LNCAP (cell line): ENCODE measurements at regions not wholly inside any gene's neighbourhood (a gene's known extent, or its start where the extent isn't known, plus 50 kb on each side); places are given as distances from the start of the nearest gene placed in this dataset.

Experiments
- CTCF ChIP-seq: fragments of 450-650 bp; IDR thresholded peaks from 2 replicates; pipeline ENCODE4 v1.5.1; 2017; ENCODE audit warnings: mild to moderate bottlenecking

GRCh38 chr2:147740211-147740927 lies 104.5 kb upstream of the ACVR2A start:
- TF ChIP-seq CTCF: no peak

- no peak for TF ChIP-seq CTCF
These were observed 105.3 kb upstream of the ACVR2A start for GRCh38 chr2:147739508-147739907.

GRCh38 chr2:147718831-147719230 lies 126.0 kb upstream of the ACVR2A start:
- TF ChIP-seq CTCF: no peak

GRCh38 chr2:147716906-147717305 lies 127.9 kb upstream of the ACVR2A start:
- TF ChIP-seq CTCF: no peak

- no peak for TF ChIP-seq CTCF
These were observed 129.0 kb upstream of the ACVR2A start for GRCh38 chr2:147715807-147716206.

GRCh38 chr2:147714582-147714981 lies 130.2 kb upstream of the ACVR2A start:
- TF ChIP-seq CTCF: no peak

- TF ChIP-seq CTCF: no peak
These were observed 131.5 kb upstream of the ACVR2A start for GRCh38 chr2:147713349-147713748.

- TF ChIP-seq CTCF: no peak
These were observed 132.8 kb upstream of the ACVR2A start for GRCh38 chr2:147712051-147712450.
